ENCODE measurements at regions not wholly inside any gene's neighbourhood (a gene's known extent, or its start where the extent isn't known, plus 50 kb on each side); places are given as distances from the start of the nearest gene placed in this dataset.

GRCh38 chr22:34960005-34960404 is 106.0 kb upstream of the ISX start:
- Histone ChIP-seq H3K27me3 (ENCODE audit: insufficient read depth, low read depth, severe bottlenecking) (no peaks in the 10 kb centered on the region), H3K9me3 (ENCODE audit: severe bottlenecking) (no peaks in the 10 kb centered on the region), H3K36me3 (no peaks in the 10 kb centered on the region), H3K4me3 (ENCODE audit: low read depth, low read length) (no peak overlapping the region), H3K27ac (no peak overlapping the region)
- no peak for TF ChIP-seq CTCF (IDR thresholded peaks at IDR 0.05; ENCODE audit: low read depth, low read length)
- DNase-seq: no peak

GRCh38 chr22:34966980-34967565 is 98.9 kb upstream of the ISX start:
- no peak for DNase-seq
- H3K27ac ChIP-seq: no peak overlapping the region
- no peaks in the 10 kb centered on the region for H3K36me3 ChIP-seq
- no peaks in the 10 kb centered on the region for H3K9me3 ChIP-seq (ENCODE audit: severe bottlenecking)
- no peaks in the 10 kb centered on the region for H3K27me3 ChIP-seq (ENCODE audit: insufficient read depth, low read depth, severe bottlenecking)
- no peak overlapping the region for H3K4me3 ChIP-seq (ENCODE audit: low read depth, low read length)
- no peak for TF ChIP-seq CTCF (IDR thresholded peaks at IDR 0.05; ENCODE audit: low read depth, low read length)

DNA sequence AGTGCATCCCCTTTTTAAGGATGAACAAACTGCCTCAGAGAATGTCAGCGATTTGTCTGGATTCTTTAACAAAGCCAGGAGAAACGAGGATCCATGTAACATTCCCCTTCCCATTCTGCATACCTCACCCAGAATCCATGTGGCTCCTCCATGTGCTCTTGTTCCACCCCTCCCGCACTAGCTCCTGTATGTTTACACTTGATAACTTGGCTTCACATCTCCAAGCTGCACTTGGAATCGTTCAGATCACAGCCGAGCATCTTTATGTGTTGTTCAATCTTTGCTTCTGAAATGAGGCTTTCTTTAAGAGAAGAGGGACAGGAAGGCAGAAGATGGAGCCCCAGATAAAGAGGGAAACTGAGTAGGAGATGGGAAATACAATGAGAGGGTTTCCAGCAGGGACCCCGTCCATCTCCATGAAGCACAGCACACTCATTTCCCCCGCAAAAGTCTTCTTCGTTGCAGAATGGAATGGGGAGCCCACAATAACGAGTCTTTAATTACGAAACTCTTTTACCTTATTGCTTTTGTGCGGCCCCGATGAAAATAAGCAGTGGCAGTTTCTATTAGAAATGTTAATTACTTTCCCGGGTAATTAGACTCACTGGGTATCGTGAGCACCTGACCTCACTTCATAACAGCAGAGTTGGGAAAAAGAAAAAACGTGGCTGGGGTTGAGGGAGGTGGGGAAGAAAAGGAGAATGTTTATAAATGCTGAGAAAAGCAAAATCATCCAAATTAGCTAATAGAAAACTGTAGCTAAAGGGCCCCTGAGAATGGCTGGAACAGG is 96.8 kb upstream of the ISX start:
- no peaks in the 10 kb centered on the region for H3K27me3 ChIP-seq (ENCODE audit: insufficient read depth, low read depth, severe bottlenecking)

DNA sequence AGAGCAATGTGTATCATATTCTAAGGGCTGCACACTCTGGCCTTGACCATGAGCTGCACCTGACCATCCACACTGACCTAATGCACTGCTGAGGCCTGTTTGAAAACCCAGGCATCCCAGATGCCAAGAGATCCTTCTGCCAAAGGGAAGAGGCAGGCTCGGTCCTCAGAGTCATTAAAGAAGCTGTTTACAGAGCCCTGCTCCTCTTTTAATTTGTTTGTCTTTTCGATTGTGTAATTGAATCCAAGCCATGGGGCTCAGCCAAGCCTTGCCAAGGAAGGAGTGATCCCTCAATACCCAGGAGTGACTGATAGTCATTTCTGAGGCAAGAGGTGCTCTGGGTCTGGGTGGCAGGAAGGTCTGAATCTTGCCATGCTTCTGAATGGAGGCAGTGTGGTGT is 94.5 kb upstream of the ISX start:
- H3K27me3 ChIP-seq (ENCODE audit: insufficient read depth, low read depth, severe bottlenecking): no peaks in the 10 kb centered on the region

More for the DNA sequence above, 96.8 kb upstream of the ISX start:
- Histone ChIP-seq H3K27ac (no peak overlapping the region), H3K4me3 (ENCODE audit: low read depth, low read length) (no peak overlapping the region), H3K36me3 (no peaks in the 10 kb centered on the region), H3K9me3 (ENCODE audit: severe bottlenecking) (no peaks in the 10 kb centered on the region)
- no peak for TF ChIP-seq CTCF (IDR thresholded peaks at IDR 0.05; ENCODE audit: low read depth, low read length)
- DNase-seq: no peak

DNA sequence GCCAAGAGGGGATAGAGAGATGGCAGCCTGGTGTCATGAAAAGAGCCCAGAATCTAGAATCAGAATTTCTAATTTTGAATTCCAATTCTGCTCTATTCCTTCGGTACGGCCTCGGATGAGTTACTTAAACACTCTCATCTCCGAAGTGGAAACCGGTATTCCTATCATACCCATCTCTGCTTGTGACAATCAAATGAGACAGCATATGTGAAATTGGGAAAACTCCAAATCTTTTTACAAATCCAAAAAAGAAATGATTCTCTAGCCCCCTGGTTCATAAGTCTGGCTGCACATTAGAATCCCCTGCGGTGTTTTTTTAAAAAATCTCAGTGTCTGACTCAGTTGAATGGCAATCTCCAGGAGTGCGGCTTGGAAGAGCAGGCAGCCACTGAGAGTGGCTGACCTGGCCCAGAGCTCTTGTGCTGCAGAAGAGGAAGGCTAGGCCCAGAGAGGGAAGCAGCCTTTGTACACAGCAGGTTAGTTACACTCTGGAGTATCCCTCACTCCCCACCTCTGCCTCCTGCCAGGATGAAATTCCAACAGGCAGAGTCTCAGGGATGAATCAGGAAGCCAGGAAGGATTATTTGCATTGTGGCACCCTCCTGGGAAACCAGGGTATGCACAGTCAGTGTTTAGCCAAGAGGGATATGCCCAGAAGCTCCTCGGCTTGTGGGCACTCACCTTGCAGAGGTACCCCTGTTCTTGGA is 93.6 kb upstream of the ISX start:
- Histone ChIP-seq H3K4me3 (ENCODE audit: low read depth, low read length) (no peak overlapping the region), H3K36me3 (no peaks in the 10 kb centered on the region), H3K27ac (no peak overlapping the region), H3K27me3 (ENCODE audit: insufficient read depth, low read depth, severe bottlenecking) (no peaks in the 10 kb centered on the region), H3K9me3 (ENCODE audit: severe bottlenecking) (peaks cover 3% of the 10 kb centered on the region)
- DNase-seq: no peak
- TF ChIP-seq CTCF (IDR thresholded peaks at IDR 0.05; ENCODE audit: low read depth, low read length): no peak

More for the DNA sequence above, 94.5 kb upstream of the ISX start:
- Histone ChIP-seq H3K27ac (no peak overlapping the region), H3K4me3 (ENCODE audit: low read depth, low read length) (no peak overlapping the region), H3K36me3 (no peaks in the 10 kb centered on the region), H3K9me3 (ENCODE audit: severe bottlenecking) (peaks cover 2% of the 10 kb centered on the region)
- DNase-seq: no peak
- no peak for TF ChIP-seq CTCF (IDR thresholded peaks at IDR 0.05; ENCODE audit: low read depth, low read length)

Measured in WERI-Rb-1 (cell line).